GM18870 (cell line): ENCODE measurements at regions not wholly inside any gene's neighbourhood (a gene's known extent, or its start where the extent isn't known, plus 50 kb on each side); places are given as distances from the start of the nearest gene placed in this dataset.
A peak's percentile ranks its signal among the peaks of the same experiment; 100 is the strongest.

Source experiments
- ATAC-seq: cut with Tn5 transposase; IDR thresholded peaks from one replicate; pipeline ENCODE4 v1.9.1; 2021; ENCODE audit warnings: moderate library complexity; ENCODE audit not compliant: unreplicated experiment

DNA sequence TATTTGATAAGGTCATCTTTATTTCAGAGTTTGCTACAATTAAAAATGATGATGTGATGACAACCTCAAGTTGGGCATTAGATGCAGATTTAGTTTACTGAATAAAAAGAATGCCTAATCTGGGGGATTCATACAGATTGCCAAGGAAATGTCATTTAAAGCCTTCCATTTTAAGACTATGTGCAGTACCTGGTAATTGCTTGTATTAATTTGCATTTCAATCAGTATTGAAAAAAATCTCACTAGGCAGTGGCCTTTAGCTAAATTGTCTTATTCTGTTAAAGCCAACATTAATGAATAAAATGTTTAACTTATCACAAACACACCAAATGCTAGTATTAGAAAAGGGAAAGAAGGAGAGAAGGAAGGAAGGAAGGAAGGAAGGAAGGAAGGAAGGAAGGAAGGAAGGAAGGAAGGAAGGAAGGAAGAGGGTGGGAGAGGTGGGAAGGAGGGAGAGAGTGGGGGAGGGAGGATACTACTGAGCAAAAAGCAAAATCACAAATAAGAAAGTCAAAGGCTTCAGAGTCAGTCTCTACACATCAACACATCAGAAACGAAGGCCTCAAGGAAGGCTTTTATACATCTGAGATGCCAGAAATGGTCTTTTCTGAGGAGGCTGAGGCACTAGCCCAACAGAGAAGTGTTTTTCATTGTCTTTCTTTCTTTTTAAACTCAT is 271.1 kb upstream of the CLEC14A start:
- ATAC-seq, result no peak

DNA sequence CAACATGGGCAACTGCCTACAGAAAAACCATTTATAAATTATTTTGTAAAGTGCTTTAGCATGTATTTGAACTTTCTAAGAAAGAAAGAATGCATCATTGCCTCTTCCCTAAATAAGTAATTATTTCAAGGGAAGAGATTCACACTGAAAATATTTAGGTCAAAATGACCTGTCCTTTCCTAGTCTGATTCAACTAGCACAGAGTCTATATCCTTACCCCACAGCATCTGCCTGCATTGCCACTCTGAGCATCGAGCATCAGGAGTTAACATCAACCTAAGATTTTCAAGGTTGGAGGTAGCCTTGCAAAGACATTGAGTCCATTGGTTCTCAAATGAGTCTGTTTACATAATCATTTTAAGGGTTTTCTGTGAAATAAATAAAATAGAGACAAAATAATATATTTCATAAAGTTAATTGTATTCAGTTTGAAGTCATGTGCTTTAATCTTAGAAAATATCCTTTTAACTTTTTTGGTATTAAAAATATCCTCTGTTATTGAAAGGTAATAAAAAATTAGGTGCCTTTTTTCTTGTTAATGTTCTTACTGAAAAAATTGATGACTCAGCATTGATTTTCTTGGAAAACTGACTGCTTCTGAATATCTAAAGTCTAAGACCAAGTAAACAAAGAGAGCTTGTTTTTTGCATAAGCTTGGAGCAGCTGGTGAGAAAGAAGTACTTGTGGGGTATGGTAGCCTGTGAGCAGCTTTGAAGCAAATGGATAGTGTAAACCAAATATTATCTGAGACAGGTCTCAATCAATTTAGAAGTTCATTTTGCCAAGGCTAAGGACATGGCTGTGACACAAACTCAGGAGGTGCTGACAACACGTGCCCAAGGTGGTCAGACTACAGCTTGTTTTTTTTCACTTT is 269.0 kb upstream of the CLEC14A start:
- no peak for ATAC-seq

DNA sequence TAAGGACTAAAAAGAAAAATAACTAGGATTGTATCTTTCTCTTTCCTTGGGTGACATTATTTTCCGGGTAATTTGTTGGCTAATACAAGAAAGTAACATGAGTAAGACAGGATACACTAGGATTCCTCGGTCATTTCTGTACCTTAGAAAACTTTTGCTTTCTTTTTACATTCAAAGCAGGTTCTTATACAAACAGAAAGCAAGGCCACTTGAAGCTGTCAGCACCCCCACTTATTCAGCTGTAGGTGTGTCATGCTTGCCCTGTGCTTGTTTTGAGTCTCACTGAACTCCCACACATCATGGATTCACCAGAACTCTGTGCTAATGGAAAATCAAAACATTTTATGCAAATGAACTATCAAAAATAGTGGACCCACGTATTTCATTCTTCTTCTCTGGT is 266.8 kb upstream of the CLEC14A start:
- ATAC-seq, result peak; percentile 82

DNA sequence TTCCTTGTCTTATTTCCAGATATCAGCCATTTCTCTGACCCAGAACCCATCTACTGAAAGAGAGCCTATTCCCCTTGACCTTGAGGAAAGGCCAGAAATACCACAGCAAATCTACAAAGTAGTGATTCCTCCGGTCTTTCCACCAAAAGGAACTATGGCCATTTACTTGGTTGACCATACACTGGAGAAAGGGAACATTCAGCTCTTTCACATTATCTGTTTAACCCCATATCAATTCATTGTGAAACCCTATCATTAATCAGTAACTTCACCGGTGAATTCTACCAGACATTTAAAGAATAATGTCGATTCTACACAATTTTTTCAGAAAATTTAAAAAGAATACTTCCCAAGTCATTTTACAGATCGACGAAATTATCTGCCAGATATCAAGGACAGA is 265.7 kb upstream of the CLEC14A start:
- no peak for ATAC-seq

DNA sequence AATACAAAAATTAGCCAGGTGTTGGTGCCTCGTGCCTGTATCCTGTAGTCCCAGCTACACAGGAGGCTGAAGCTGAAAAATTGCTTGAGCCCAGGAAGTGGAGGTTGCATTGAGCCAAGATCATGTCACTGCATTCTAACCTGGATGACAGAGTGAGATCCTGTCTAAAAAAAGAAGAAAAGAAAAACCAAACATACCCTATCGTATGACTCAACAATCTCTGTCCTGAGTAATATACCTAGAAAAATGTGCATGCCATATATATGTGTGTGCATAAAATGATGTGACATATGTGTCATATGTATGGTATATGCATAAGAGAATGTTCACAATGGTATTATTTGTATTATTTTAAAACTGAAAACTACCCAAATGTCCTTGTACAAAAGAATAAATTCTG is 261.5 kb upstream of the CLEC14A start:
- no peak for ATAC-seq

DNA sequence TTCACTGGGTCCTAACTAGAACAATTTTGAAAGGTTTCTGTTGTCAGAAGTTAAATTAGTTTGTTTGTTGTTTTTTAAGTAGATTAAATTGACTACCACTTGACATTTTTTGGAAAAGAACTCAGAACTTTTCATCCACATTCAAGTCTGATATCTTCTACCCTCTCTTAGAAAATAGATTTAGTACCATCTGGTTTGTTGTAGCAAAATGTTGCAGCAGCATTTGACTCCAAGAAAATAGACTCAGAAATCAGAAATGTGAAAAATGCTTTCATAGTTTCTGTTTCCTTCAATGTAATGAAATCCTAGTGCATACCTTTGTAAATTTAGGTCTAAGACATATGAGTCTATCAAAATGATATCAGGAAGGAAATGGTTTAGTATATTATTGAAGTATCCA is 256.3 kb upstream of the CLEC14A start:
- no peak for ATAC-seq

DNA sequence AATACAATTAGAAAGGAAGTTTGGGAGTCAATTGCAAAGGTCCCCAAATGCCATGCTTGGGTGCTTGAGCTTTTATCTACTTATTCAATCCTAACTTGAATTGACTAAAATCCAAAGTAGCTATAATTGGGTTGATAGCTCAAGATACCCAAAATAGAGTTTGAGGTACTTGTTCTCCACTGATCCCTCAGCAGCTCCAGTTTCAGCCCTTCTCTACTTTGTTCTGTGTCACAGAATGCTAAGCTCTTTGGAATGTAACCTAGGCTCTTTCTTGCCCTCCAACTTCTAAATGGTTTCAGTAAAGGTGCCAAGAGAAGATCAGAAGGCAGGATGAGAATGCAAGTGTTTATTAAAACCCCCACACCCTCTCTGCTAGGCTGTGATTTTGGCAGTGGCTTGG is 251.4 kb upstream of the CLEC14A start:
- no peak for ATAC-seq

DNA sequence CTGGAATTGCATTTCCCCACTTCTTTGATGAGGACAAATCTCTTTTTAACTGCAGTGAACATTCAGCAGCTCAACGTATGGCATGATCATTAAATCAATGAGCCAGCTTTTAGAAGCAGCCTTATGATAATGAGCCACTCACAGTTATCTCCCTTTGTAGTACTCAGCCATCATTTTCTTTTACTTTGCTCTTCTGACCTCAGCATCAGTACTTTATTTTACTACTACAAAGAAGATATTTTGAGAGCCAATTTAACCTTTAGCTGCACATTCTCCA is 250.0 kb upstream of the CLEC14A start:
- no peak for ATAC-seq

DNA sequence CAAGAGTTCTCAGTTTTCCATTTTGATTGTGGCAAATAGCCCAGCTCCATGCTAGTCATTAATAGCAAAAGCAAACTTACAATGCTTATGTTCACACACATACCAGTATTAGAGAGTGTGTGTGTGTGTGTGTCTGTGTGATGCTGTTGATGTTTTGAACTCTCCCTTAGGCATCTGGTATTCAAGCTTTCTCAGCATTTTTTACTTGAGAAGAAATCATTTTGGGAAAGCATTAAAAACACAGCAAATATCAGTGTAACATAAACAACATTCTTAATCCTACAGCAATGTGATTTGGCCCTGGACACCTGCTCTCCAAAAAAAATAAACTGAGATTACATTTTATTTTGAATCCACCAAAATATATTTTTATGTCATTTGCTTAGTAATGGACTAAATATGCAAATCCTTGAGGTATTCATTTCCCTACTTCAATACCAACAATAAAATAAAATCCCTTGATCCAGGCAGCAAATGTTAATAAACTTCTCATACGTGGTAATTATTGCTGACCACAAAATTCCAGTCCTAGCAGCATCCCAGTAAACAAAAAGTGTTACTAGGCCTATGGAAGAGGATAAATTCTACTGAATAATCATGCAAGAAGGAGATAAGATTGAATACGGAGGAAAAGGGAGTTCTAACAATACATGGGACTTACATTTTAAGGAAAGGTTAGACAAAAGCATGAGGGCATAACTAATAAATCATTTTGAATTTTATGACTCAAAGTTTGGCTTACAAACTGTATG is 249.5 kb upstream of the CLEC14A start:
- ATAC-seq, result no peak

DNA sequence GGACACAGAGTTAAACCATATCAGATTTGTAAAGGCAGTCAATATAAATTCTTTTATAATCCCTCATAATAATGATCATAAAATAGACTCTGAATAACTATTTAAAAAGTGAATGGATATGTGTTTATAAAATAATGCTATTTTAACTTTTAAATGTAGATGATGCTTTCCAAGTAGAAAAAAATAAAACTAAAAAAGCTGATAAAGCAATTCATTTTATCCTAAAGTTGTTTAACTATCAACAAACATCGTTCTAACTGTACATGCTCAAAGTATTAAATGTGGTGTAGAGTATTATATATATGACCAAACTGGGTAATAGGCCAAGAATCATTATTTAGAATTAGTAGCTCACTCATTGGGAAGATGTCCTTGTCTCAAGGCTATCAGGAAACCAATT is 248.3 kb upstream of the CLEC14A start:
- ATAC-seq, result no peak

DNA sequence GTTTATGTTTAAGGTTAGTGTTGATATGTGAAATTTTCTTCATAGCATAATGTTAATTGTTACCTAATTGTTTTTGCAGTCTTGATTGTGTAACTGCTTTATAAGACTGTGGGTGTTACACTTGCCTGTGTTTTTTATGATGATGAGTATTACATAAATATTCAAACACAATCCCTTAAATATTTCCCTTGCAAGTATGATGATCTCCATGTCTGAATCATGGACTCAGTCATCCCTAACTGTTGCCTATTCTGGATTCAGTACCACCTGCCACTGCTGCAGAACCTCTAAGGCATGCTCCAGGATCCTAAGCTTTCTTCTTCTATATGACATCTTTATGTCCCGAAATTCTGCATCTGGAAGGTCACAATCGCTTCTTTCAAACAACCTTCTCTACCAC is 246.3 kb upstream of the CLEC14A start:
- ATAC-seq, result no peak

DNA sequence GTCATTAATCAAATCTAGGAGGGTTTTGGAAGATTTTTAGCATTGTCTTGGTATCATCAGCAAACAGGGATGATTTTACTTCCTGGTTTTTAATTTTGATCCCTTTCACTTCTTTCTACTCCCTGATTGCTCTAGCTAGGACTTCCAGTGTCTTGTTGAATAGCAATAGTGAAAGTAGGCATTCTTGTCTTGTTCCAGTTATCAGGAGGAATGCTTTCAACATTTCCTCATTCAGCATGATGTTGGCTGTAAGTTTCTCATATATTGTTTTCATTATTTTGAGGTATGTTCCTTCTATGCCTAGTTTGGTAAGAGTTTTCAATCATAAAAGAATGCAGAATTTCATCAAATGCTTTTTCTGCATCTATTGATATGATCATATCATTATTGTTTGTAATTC is 244.2 kb upstream of the CLEC14A start:
- no peak for ATAC-seq

DNA sequence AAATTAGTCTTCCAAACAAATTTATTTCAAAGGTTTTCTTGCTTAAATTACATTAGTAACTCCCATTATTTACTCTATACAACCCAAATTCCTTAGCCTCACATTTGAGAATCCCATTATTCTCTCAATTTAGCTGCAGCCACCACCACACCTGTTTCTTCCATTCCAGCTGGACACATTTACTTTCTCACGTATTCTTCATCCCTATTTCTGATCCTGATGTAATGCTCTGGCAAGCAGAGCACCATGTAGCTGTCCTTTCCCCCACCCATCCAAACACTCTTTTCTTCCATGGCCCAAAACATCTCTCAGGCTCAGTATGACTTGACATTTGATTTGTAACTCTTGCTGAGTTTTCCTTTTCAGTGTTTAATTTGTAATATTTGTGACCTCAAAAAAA is 240.2 kb upstream of the CLEC14A start:
- no peak for ATAC-seq

DNA sequence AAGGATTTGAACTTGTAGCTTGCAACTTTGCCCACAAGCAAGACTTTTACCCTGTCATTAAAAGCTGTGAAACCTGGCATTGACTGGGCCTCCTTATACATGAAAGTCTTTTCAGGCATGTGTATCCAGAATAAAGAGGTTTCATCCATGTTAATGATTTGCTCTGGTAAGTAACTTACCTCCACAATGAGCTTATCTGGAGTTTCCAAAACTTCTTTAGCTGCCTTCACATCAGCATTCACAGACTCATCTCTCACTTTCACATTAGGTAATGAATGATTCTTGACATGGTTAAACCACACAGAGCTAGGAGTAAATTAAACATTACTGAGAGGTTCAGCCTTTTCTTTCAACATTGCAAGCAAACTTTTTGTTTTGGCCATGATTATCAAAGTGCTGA is 234.4 kb upstream of the CLEC14A start:
- peak; percentile 94 for ATAC-seq

DNA sequence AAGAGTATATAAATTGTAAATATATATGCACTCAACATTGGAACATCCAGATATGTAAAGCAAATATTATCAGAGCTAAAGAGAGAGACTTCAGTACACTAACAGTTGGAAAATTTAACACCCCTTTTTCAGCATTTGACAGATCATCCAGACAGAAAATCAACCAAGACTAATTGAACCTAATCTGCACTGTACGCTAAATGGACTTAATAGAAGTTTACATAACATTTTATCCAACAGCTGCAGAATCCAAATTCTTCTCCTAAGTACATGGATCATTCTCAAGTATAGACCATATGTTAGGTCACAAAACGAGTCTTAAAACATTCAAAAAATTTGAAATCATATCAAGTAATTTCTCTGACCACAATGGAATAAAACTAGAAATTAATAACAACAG is 229.1 kb upstream of the CLEC14A start:
- ATAC-seq, result no peak

DNA sequence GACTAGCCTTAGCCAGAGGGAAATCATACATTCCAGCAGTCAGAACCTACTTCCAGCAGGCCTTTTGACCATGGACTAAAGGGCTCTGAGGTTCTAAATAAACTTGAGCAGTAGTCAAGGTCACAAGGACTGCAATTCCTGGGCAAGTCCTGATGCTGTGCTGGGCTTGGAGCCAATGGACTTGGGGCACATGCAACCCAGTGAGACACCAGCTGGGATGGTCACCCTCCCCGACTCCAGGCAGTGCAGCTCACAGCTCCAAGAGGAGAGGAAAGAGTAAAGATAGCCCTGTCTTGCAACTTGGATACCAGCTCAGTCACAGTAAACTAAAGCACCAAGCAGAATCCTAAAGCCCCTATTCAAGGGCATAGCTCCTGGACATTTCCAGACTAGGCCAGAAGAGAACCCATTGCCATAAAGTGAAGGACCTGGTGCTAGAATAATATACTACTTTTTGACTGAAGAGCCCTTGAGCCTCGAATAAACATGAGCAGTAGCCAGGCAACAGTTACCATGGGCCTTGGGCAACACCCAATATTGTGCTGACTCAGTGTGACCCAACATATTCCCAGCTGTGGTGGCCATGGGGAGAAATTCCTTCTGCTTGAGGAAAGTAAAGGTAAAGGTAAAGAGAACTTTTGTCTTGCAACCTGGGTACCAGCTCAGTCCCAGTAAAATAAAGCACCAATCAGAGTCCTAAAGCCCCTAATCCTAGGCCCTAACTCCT is 226.2 kb upstream of the CLEC14A start:
- no peak for ATAC-seq

DNA sequence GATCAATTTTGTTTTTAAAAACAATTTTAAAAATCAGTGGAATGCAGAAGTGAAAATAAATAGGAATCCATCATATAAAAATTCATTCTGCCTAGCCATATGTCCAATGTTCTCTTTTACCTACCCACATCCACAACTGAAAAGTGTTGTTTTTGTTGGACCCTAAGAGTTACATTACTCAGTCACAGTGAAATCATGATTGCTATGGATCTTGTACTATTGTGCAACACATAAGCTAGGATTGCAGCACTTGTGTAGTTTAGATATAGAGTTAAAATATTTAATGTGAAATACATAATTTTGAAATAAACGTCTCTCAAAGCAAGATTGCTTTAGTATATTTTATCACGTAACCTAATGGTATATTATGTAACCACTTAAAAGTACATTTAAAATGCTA is 213.3 kb upstream of the CLEC14A start:
- ATAC-seq, result no peak

DNA sequence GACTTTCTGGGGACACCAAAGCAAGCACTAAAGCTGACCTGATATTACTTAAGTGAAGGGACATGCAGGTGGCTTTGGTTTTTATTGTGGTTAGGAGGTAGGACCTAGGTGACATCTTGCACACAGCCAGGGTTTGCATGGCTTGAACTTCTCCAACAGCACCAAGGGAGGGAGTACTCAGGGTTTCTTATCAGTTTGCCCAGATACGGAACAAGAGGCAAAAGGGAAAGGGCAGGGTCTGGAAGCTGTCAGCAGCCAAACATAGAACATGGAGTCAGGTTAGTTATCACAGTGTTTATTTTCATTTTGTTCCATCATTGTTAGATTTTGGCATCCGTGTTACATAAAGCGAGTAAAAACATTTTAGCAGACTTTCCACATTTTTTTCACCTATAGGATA is 186.3 kb upstream of the CLEC14A start:
- ATAC-seq, result no peak

DNA sequence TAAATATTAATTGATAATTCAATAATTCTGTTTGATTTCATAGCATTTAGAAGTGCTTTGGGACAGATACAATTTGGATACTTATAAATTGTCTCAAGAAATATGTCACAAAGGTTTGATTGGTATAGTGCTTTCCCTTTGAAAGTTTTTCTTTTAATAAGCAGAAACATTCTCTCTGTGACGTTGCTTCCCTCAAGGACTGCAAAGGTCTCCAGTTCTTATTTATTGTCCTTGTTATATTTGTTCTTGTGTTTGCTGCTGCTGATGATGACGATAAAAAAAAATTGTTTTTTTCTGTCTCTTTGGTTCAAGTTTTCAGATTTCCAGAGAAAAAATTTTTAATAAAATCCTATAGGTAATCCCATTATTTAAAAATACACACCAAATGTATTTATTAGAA is 176.3 kb upstream of the CLEC14A start:
- no peak for ATAC-seq

DNA sequence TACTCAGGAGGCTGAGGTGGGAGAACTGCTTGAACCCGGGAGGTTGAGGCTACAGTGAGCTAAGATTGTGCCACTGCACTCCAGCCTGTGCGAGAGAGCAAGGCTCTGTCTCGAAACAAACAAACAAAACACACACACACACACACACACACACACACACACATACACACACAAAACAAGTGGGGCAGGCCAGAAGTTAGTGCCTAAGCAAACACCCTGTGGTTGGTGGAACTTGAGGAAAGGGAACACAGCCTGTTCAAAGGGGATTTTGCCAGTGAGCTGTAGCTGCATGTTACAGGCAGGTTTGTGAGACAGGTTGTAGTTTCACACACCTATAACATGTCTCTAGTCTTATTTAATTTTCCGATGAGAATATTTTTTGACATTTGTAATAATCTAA is 175.3 kb upstream of the CLEC14A start:
- ATAC-seq, result no peak

DNA sequence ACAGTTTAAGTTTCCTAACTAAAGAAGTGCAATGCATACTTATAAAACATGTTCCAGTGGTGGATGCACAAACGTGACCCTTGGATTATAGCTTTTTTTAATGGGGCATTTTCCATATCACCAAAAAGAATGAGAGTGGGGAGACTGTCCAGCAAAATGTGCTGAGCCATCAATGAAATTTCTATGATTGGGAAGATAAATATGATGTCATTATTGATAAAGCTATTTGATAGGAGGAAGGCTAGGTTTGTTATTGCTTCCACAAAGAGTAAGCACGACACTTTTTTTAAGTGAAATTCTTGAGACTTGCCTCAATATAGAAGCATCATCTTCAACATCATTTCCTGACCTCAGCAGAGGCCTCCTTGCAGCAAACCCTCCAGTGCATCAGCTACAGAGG is 174.6 kb upstream of the CLEC14A start:
- ATAC-seq, result no peak
